Omental fat pad (tissue), 3 donors: ENCODE measurements at regions not wholly inside any gene's neighbourhood (a gene's known extent, or its start where the extent isn't known, plus 50 kb on each side); places are given as distances from the start of the nearest gene placed in this dataset.

ENCODE experiments used
- ATAC-seq: fragments of 150-250 bp; one replicate; pipeline ENCODE4 v1.9.1; 2016; ENCODE audit warnings: mild to moderate bottlenecking, moderate library complexity; ENCODE audit not compliant: low FRiP score
- DNase-seq: peaks from one replicate; pipeline ENCODE4 v3.0.0-alpha.2; 2019; ENCODE audit warnings: low spot score
- TF ChIP-seq, protein P1 (sequence below), 3 donors: fragments of 450-650 bp; IDR thresholded peaks; one replicate each; pipeline ENCODE4 v1.5.1; 2016 to 2017; ENCODE audit warnings: antibody characterized with exemption in 3 of 3, mild to moderate bottlenecking in 3 of 3, moderate library complexity in 2 of 3

DNA sequence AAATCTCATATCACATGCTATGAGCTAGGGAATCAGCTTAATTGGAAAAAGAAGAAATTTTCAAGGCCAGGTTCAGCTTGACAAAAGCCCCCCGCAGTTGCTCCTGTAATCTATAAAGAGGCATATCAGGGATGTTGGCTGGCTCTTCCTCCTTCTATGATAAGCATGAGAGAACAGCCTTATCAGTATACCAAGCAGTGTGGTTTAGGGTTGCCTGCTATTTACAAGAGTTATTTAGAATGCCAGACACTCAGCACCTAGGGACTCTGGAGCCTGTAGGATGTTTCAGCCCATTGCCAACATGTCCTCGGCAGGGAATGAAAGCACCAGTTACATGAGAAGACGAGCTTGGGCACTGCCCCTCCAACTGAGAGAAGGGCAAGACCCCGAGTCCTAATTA lies 89.5 kb upstream of the TMPO start:
- ATAC-seq (no peak), DNase-seq (no peak)
- TF ChIP-seq, protein P1, sequence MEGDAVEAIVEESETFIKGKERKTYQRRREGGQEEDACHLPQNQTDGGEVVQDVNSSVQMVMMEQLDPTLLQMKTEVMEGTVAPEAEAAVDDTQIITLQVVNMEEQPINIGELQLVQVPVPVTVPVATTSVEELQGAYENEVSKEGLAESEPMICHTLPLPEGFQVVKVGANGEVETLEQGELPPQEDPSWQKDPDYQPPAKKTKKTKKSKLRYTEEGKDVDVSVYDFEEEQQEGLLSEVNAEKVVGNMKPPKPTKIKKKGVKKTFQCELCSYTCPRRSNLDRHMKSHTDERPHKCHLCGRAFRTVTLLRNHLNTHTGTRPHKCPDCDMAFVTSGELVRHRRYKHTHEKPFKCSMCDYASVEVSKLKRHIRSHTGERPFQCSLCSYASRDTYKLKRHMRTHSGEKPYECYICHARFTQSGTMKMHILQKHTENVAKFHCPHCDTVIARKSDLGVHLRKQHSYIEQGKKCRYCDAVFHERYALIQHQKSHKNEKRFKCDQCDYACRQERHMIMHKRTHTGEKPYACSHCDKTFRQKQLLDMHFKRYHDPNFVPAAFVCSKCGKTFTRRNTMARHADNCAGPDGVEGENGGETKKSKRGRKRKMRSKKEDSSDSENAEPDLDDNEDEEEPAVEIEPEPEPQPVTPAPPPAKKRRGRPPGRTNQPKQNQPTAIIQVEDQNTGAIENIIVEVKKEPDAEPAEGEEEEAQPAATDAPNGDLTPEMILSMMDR (IDR thresholded peaks at IDR 0.05) = no peak

- TF ChIP-seq, protein P1 (IDR thresholded peaks at IDR 0.05) = no peak
- ATAC-seq (no peak), DNase-seq (no peak)
These were observed 84.3 kb upstream of the TMPO start for GRCh38 chr12:98431089-98431488.

DNA sequence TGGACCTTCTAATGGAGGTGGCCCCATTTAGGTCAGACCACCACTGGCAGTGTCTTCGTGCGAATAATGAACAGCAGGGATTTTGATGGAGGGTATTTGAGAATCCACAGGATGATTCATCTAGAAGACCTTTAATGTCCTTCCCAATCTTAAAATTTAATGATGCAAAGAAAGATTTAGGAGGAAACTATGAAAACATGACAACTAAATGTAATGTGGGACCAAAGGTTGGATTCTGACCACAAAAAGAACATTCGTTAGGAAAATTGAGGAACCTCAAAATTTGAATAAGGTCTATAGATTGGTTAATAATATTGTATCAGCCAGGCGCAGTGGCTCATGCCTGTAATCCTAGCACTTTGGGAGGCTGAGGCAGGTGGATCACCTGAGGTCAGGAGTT lies 78.2 kb upstream of the TMPO start:
- ATAC-seq (no peak), DNase-seq (no peak)
- TF ChIP-seq, protein P1 (IDR thresholded peaks at IDR 0.05) = no peak

DNA sequence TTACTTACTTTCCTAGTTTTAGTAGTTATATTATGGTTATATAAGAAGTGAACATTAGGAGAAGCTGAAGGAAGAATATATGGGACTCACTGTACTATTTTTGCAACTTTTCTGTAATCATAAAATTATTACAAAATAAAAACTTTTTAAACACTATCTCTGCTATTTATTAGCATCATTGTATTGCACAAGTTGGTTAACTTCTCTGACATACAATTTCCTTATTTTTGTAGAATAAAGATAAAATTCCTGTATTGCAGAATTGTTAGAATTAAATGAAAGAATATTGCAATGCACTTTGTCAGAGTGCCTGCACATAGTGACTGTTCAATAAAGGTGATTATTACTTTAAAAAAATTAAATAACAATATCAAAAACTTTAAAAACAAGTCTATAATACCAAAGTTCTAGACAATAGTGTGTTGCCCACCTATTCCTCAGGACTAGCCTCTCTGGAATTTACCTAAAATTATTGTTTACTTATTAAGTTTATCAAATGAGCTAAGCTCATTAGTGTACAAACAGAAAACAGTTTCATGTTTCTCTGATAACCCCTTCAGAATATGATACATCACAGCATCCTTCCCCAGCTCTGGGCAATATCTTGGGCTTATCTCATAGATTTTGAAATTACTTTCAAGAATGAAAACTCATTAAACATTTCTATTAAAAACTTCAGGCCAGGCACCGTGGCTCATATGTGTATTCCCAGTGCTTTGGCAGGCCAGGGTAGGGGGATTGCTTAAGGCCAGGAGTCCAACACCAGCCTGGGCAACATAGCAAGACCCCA lies 77.4 kb upstream of the TMPO start:
- DNase-seq (no peak), ATAC-seq (no peak)
- TF ChIP-seq, protein P1 (IDR thresholded peaks at IDR 0.05) = no peak

GRCh38 chr12:98438656-98439230 lies 76.6 kb upstream of the TMPO start:
- TF ChIP-seq, protein P1 (IDR thresholded peaks at IDR 0.05) = no peak
- ATAC-seq = no peak
- no peak for DNase-seq

DNA sequence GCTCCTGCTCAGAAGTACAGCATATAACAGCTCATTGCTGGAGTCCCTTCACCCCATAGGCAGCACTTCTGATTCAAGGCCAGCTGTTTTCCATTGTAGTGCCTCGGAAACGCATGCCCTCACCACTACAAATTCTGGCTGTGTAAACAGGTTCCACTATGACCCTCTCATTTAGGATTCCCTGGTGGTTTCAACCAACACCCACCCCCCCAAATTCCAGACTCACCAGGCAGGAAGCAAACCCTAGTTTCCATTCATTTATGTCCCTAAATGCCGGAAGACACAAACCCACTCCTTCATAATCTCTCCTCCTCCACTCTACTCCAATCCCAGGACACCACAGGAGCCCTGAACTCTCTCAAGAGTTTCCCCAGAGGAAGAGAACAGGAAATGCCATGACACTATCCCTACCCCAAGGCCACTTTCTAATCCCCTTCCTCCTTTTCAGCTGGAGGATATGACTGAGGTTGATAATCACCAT lies 75.9 kb upstream of the TMPO start:
- ATAC-seq = peak; percentile 31
- DNase-seq = no peak
- TF ChIP-seq, protein P1 (IDR thresholded peaks at IDR 0.05) = no peak
